ENCODE measurements at regions not wholly inside any gene's neighbourhood (a gene's known extent, or its start where the extent isn't known, plus 50 kb on each side); places are given as distances from the start of the nearest gene placed in this dataset.
"Not testable (repeated sequence)": the region's sequence is repeated elsewhere in the genome, so short reads cannot be mapped to it uniquely, and the experiment has no call there.

GRCh38 chrY:19570999-19571398, 173.5 kb downstream of the KDM5D start:
- peak; percentile 10 for DNase-seq (ENCODE audit: low spot score)
- TF ChIP-seq CTCF (IDR thresholded peaks at IDR 0.05; ENCODE audit: extremely low read depth, missing control alignments), result no peak

GRCh38 chrY:19567943-19568342, 176.6 kb downstream of the KDM5D start:
- no peak for DNase-seq (ENCODE audit: low spot score)
- TF ChIP-seq CTCF (IDR thresholded peaks at IDR 0.05; ENCODE audit: extremely low read depth, missing control alignments), result no peak

GRCh38 chrY:19567051-19567921, 177.2 kb downstream of the KDM5D start:
- DNase-seq (ENCODE audit: low spot score), result peak; percentile 73
- no peak for TF ChIP-seq CTCF (IDR thresholded peaks at IDR 0.05; ENCODE audit: extremely low read depth, missing control alignments)

GRCh38 chrY:19559161-19559560, 185.4 kb downstream of the KDM5D start:
- no peak for DNase-seq (ENCODE audit: low spot score)
- no peak for TF ChIP-seq CTCF (IDR thresholded peaks at IDR 0.05; ENCODE audit: extremely low read depth, missing control alignments)

GRCh38 chrY:19549671-19550466, 194.7 kb downstream of the KDM5D start:
- no peak for TF ChIP-seq CTCF (IDR thresholded peaks at IDR 0.05; ENCODE audit: extremely low read depth, missing control alignments)
- DNase-seq (ENCODE audit: low spot score), result no peak

- peak; percentile 32 for DNase-seq (ENCODE audit: low spot score)
- no peak for TF ChIP-seq CTCF (IDR thresholded peaks at IDR 0.05; ENCODE audit: extremely low read depth, missing control alignments)
Measured at GRCh38 chrY:19541475-19542306, 202.8 kb downstream of the KDM5D start.

- DNase-seq (ENCODE audit: low spot score), result not testable (repeated sequence)
Measured at GRCh38 chrY:19535697-19536096, 208.8 kb downstream of the KDM5D start.

Data from GM20000 (cell line).